NCI-H2107 (cell line): ENCODE measurements at regions not wholly inside any gene's neighbourhood (a gene's known extent, or its start where the extent isn't known, plus 50 kb on each side); places are given as distances from the start of the nearest gene placed in this dataset.
"Not testable (repeated sequence)": the region's sequence is repeated elsewhere in the genome, so short reads cannot be mapped to it uniquely, and the experiment has no call there.

Experiments used
- DNase-seq: peaks from one replicate; lab custom pipeline; 2025; lab: John Stamatoyannopoulos, UW

- no peak for DNase-seq
Observed at GRCh38 chr6:135605278-135605790, 107.8 kb upstream of the AHI1 start.

- DNase-seq = no peak
Observed at GRCh38 chr6:135606392-135606791, 108.9 kb upstream of the AHI1 start.

GRCh38 chr6:135608031-135608430 lies 110.5 kb upstream of the AHI1 start:
- DNase-seq = no peak

GRCh38 chr6:135610192-135610591 lies 112.7 kb upstream of the AHI1 start:
- DNase-seq = not testable (repeated sequence)

- DNase-seq = no peak
Observed at GRCh38 chr6:135616655-135617054, 119.1 kb upstream of the AHI1 start.

- DNase-seq = no peak
Observed at GRCh38 chr6:135617222-135617621, 119.7 kb upstream of the AHI1 start.

- DNase-seq = no peak
Observed at GRCh38 chr6:135622081-135622480, 124.5 kb upstream of the AHI1 start.

- DNase-seq = no peak
Observed at GRCh38 chr6:135623979-135624378, 126.4 kb upstream of the AHI1 start.

- DNase-seq = no peak
Observed at GRCh38 chr6:135624402-135625295, 127.1 kb upstream of the AHI1 start.

- not testable (repeated sequence) for DNase-seq
Observed at GRCh38 chr6:135626001-135626400, 128.5 kb upstream of the AHI1 start.

- DNase-seq = no peak
Observed at GRCh38 chr6:135627092-135627715, 129.7 kb upstream of the AHI1 start.

GRCh38 chr6:135630789-135631376 lies 133.3 kb upstream of the AHI1 start:
- no peak for DNase-seq

GRCh38 chr6:135631821-135632220 lies 134.3 kb upstream of the AHI1 start:
- no peak for DNase-seq

GRCh38 chr6:135633573-135633972 lies 136.0 kb upstream of the AHI1 start:
- no peak for DNase-seq

- no peak for DNase-seq
Observed at GRCh38 chr6:135637701-135638100, 140.2 kb upstream of the AHI1 start.

- no peak for DNase-seq
Observed at GRCh38 chr6:135638108-135638507, 140.6 kb upstream of the AHI1 start.

GRCh38 chr6:135640048-135640447 lies 142.5 kb upstream of the AHI1 start:
- DNase-seq = no peak

GRCh38 chr6:135640449-135641111 lies 143.0 kb upstream of the AHI1 start:
- no peak for DNase-seq

GRCh38 chr6:135642912-135643311 lies 145.4 kb upstream of the AHI1 start:
- no peak for DNase-seq

- DNase-seq = no peak
Observed at GRCh38 chr6:135644394-135644793, 146.9 kb upstream of the AHI1 start.

GRCh38 chr6:135647521-135647920 lies 150.0 kb upstream of the AHI1 start:
- no peak for DNase-seq
